Type B pancreatic cell (in vitro differentiated cells): ENCODE measurements at regions not wholly inside any gene's neighbourhood (a gene's known extent, or its start where the extent isn't known, plus 50 kb on each side); places are given as distances from the start of the nearest gene placed in this dataset.

Experiments
- DNase-seq: peaks from one replicate; pipeline ENCODE4 v3.0.0; 2021; ENCODE audit warnings: mixed read lengths; ENCODE audit not compliant: unreplicated experiment; ENCODE audit errors: extremely low spot score
- H3K27ac Mint-ChIP-seq: 2 replicates; pipeline ENCODE4 v1.8.0; 2021; ENCODE audit warnings: mild to moderate bottlenecking, mixed read lengths
- H3K27me3 Mint-ChIP-seq: 2 replicates; pipeline ENCODE4 v1.8.0; 2021; ENCODE audit warnings: mixed read lengths
- H3K36me3 Mint-ChIP-seq: 2 replicates; pipeline ENCODE4 v1.8.0; 2021; ENCODE audit warnings: mixed read lengths
- H3K4me1 Mint-ChIP-seq: one replicate; pipeline ENCODE4 v1.8.0; 2021; ENCODE audit warnings: mixed read lengths; ENCODE audit not compliant: unreplicated experiment
- H3K4me3 Mint-ChIP-seq: 2 replicates; pipeline ENCODE4 v1.8.0; 2021; ENCODE audit warnings: mild to moderate bottlenecking, mixed read lengths
- H3K9me3 Mint-ChIP-seq: 2 replicates; pipeline ENCODE4 v1.8.0; 2021; ENCODE audit warnings: mixed read lengths
- CTCF ChIP-seq: fragments of 200-600 bp; sonication (generic); conservative IDR thresholded peaks from 2 replicates; pipeline ENCODE4 v1.5.0; 2021; ENCODE audit warnings: antibody characterized with exemption, mild to moderate bottlenecking

- Mint-ChIP-seq H3K27me3 (no peaks in the 10 kb centered on the region), H3K36me3 (peaks cover 29% of the 10 kb centered on the region), H3K9me3 (no peaks in the 10 kb centered on the region), H3K4me1 (peaks cover 43% of the 10 kb centered on the region), H3K4me3 (peak overlapping the region; percentile 54), H3K27ac (peak overlapping the region; percentile 75)
- TF ChIP-seq CTCF, result no peak
- DNase-seq, result no peak
These were observed 171.7 kb downstream of the KATNIP start for GRCh38 chr16:27721531-27722181.

GRCh38 chr16:27722207-27722606 is 172.3 kb downstream of the KATNIP start:
- H3K9me3 Mint-ChIP-seq, result no peaks in the 10 kb centered on the region
- H3K4me1 Mint-ChIP-seq, result peaks cover 43% of the 10 kb centered on the region
- no peak for DNase-seq
- H3K4me3 Mint-ChIP-seq, result no peak overlapping the region
- H3K36me3 Mint-ChIP-seq, result peaks cover 29% of the 10 kb centered on the region
- H3K27ac Mint-ChIP-seq, result no peak overlapping the region
- TF ChIP-seq CTCF, result no peak
- H3K27me3 Mint-ChIP-seq, result no peaks in the 10 kb centered on the region

GRCh38 chr16:27722892-27723450 is 173.0 kb downstream of the KATNIP start:
- H3K9me3 Mint-ChIP-seq, result no peaks in the 10 kb centered on the region
- no peak overlapping the region for H3K4me3 Mint-ChIP-seq
- peaks cover 33% of the 10 kb centered on the region for H3K36me3 Mint-ChIP-seq
- H3K27me3 Mint-ChIP-seq, result no peaks in the 10 kb centered on the region
- no peak for TF ChIP-seq CTCF
- DNase-seq, result no peak
- no peak overlapping the region for H3K27ac Mint-ChIP-seq
- peaks cover 36% of the 10 kb centered on the region for H3K4me1 Mint-ChIP-seq

GRCh38 chr16:27723711-27724481 is 174.0 kb downstream of the KATNIP start:
- Mint-ChIP-seq H3K9me3 (no peaks in the 10 kb centered on the region), H3K4me3 (no peak overlapping the region), H3K36me3 (peaks cover 32% of the 10 kb centered on the region), H3K4me1 (peaks cover 27% of the 10 kb centered on the region), H3K27me3 (no peaks in the 10 kb centered on the region), H3K27ac (no peak overlapping the region)
- no peak for DNase-seq
- no peak for TF ChIP-seq CTCF

- no peak for DNase-seq
- Mint-ChIP-seq H3K27ac (no peak overlapping the region), H3K4me3 (no peak overlapping the region), H3K36me3 (peaks cover 32% of the 10 kb centered on the region), H3K9me3 (no peaks in the 10 kb centered on the region), H3K4me1 (peaks cover 29% of the 10 kb centered on the region), H3K27me3 (no peaks in the 10 kb centered on the region)
- no peak for TF ChIP-seq CTCF
These were observed 174.7 kb downstream of the KATNIP start for GRCh38 chr16:27724482-27725235.
